OCI-LY1 (cell line): ENCODE measurements at regions not wholly inside any gene's neighbourhood (a gene's known extent, or its start where the extent isn't known, plus 50 kb on each side); places are given as distances from the start of the nearest gene placed in this dataset.

Experiments
- H2AFZ ChIP-seq: fragments of 200-600 bp; sonication (generic), shearing (Covaris generic); 2 replicates; pipeline ENCODE4 v1.6.0; 2014; ENCODE audit warnings: antibody characterized with exemption, mild to moderate bottlenecking, low read length
- H3F3A ChIP-seq: fragments of 200-600 bp; sonication (generic), shearing (Covaris generic); 2 replicates; pipeline ENCODE4 v1.6.0; 2014; ENCODE audit warnings: mild to moderate bottlenecking, antibody characterized with exemption, low read length, moderate library complexity; ENCODE audit not compliant: insufficient read depth
- H3K27ac ChIP-seq: fragments of 200-600 bp; sonication (generic); 2 replicates; pipeline ENCODE4 v1.5.1; 2014; ENCODE audit warnings: low read length, mixed run types, mild to moderate bottlenecking, low read depth; ENCODE audit not compliant: poor library complexity, severe bottlenecking
- H3K27me3 ChIP-seq: fragments of 200-600 bp; sonication (generic); 2 replicates; pipeline ENCODE4 v1.6.0; 2014; ENCODE audit warnings: antibody characterized with exemption, mild to moderate bottlenecking, low read length, moderate library complexity; ENCODE audit not compliant: insufficient read depth
- H3K36me3 ChIP-seq: fragments of 200-600 bp; sonication (generic); 2 replicates; pipeline ENCODE4 v1.6.1; 2014; ENCODE audit warnings: mild to moderate bottlenecking, antibody characterized with exemption, low read length, moderate library complexity, mixed read lengths; ENCODE audit not compliant: insufficient read depth
- H3K4me1 ChIP-seq: fragments of 200-600 bp; sonication (generic); 2 replicates; pipeline ENCODE4 v1.5.1; 2014; ENCODE audit warnings: mild to moderate bottlenecking, low read length, moderate library complexity; ENCODE audit not compliant: insufficient read depth, severe bottlenecking
- H3K4me2 ChIP-seq: fragments of 200-600 bp; sonication (generic), shearing (Covaris generic); 2 replicates; pipeline ENCODE4 v1.6.1; 2014; ENCODE audit warnings: low read length
- H3K4me3 ChIP-seq: fragments of 200-600 bp; sonication (generic); 2 replicates; pipeline ENCODE4 v1.5.1; 2014; ENCODE audit warnings: low read length, low read depth, mild to moderate bottlenecking, mixed read lengths; ENCODE audit not compliant: poor library complexity, severe bottlenecking
- H3K79me2 ChIP-seq: fragments of 200-600 bp; shearing (Covaris generic); 2 replicates; pipeline ENCODE4 v1.6.1; 2016; ENCODE audit warnings: mixed run types, low read length, mixed read lengths; ENCODE audit not compliant: insufficient read depth
- H3K9ac ChIP-seq: fragments of 200-600 bp; sonication (generic), shearing (Covaris generic); 2 replicates; pipeline ENCODE4 v1.6.1; 2014; ENCODE audit warnings: mild to moderate bottlenecking, low read length, mixed read lengths
- H3K9me2 ChIP-seq: fragments of 200-600 bp; sonication (generic), shearing (Covaris generic); 2 replicates; pipeline ENCODE4 v1.6.1; 2014; ENCODE audit warnings: low read depth, mild to moderate bottlenecking, low read length, mixed read lengths
- H3K9me3 ChIP-seq: fragments of 200-600 bp; shearing (Covaris generic); 2 replicates; pipeline ENCODE4 v1.6.1; 2014; ENCODE audit warnings: low read length, mixed read lengths
- H4K20me1 ChIP-seq: fragments of 200-600 bp; sonication (generic), shearing (Covaris generic); 2 replicates; pipeline ENCODE4 v1.6.0; 2016; ENCODE audit warnings: mild to moderate bottlenecking, low read length; ENCODE audit not compliant: insufficient read depth
- CTCF ChIP-seq: fragments of 200-600 bp; sonication (generic), shearing (Covaris generic); IDR thresholded peaks from 2 replicates; pipeline ENCODE4 v1.5.1; 2017; ENCODE audit warnings: mild to moderate bottlenecking, antibody characterized with exemption, low read length, moderate library complexity, mixed read lengths
- EZH2 ChIP-seq: fragments of 200-600 bp; sonication (generic), shearing (Covaris generic); IDR thresholded peaks from 2 replicates; pipeline ENCODE4 v1.8.0; 2017; ENCODE audit warnings: borderline replicate concordance, mixed run types, mild to moderate bottlenecking, antibody characterized with exemption, low read length, moderate library complexity, mixed read lengths

GRCh38 chr3:59335338-59335737 lies 285.5 kb upstream of the CFAP20DC start:
- no peaks in the 10 kb centered on the region for H3K27me3 ChIP-seq
- TF ChIP-seq CTCF (no peak), EZH2 (no peak)
- H3K79me2 ChIP-seq: no peaks in the 10 kb centered on the region
- H3K9me3 ChIP-seq: no peaks in the 10 kb centered on the region
- no peaks in the 10 kb centered on the region for H3K36me3 ChIP-seq
- no peak overlapping the region for H3K27ac ChIP-seq
- H4K20me1 ChIP-seq: no peaks in the 10 kb centered on the region
- no peaks in the 10 kb centered on the region for H3K9me2 ChIP-seq
- H3F3A ChIP-seq: no peaks in the 10 kb centered on the region
- H3K4me3 ChIP-seq: no peak overlapping the region
- no peak overlapping the region for H2AFZ ChIP-seq
- H3K4me2 ChIP-seq: no peak overlapping the region
- no peaks in the 10 kb centered on the region for H3K4me1 ChIP-seq
- no peak overlapping the region for H3K9ac ChIP-seq

- Histone ChIP-seq H3K36me3 (no peaks in the 10 kb centered on the region), H3K9me3 (no peaks in the 10 kb centered on the region), H3F3A (no peaks in the 10 kb centered on the region), H3K4me1 (no peaks in the 10 kb centered on the region), H3K4me3 (no peak overlapping the region), H2AFZ (no peak overlapping the region), H3K9me2 (no peaks in the 10 kb centered on the region), H3K9ac (no peak overlapping the region), H3K79me2 (no peaks in the 10 kb centered on the region), H3K4me2 (no peak overlapping the region), H3K27ac (no peak overlapping the region), H4K20me1 (no peaks in the 10 kb centered on the region), H3K27me3 (no peaks in the 10 kb centered on the region)
- TF ChIP-seq EZH2 (no peak), CTCF (no peak)
Measured at GRCh38 chr3:59334585-59334984, 284.8 kb upstream of the CFAP20DC start.

GRCh38 chr3:59327376-59327808 lies 277.6 kb upstream of the CFAP20DC start:
- Histone ChIP-seq H3K4me2 (no peak overlapping the region), H4K20me1 (no peaks in the 10 kb centered on the region), H3K9me3 (no peaks in the 10 kb centered on the region), H3K79me2 (no peaks in the 10 kb centered on the region), H3K4me1 (no peaks in the 10 kb centered on the region), H3K27ac (no peak overlapping the region), H3K9ac (no peak overlapping the region), H2AFZ (no peak overlapping the region), H3K27me3 (no peaks in the 10 kb centered on the region), H3K4me3 (no peak overlapping the region), H3K36me3 (no peaks in the 10 kb centered on the region), H3F3A (no peaks in the 10 kb centered on the region), H3K9me2 (no peaks in the 10 kb centered on the region)
- TF ChIP-seq EZH2 (no peak), CTCF (no peak)
